ENCODE measurements at regions not wholly inside any gene's neighbourhood (a gene's known extent, or its start where the extent isn't known, plus 50 kb on each side); places are given as distances from the start of the nearest gene placed in this dataset.
"Not testable (repeated sequence)": the region's sequence is repeated elsewhere in the genome, so short reads cannot be mapped to it uniquely, and the experiment has no call there.

DNA sequence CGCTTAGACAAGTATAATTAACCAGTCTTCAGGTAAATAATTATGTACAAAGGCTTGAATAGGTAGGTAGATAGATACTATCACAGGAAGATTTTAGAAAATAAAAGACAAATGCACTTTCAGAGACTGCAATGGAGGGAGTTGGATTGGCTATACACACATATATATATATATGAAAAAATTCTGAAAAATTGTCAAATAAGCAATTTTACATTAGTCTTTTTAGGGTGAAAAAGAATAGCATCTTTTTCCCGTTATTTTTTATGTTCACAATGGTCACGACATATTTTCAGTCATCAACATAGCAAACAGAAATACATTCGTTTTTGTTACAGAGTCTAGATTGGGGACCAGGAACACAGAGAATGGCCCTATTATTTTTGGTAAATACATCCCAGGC lies 385.9 kb upstream of the ACTRT1 start:
- no peaks in the 10 kb centered on the region for H3K36me3 ChIP-seq (ENCODE audit: control insufficient read depth, insufficient read depth, low read length)
- no peak overlapping the region for H3K27ac ChIP-seq (ENCODE audit: low read depth, low read length)
- H3K9ac ChIP-seq (ENCODE audit: low read length), result no peak overlapping the region
- H3K4me1 ChIP-seq (ENCODE audit: control insufficient read depth, insufficient read depth, low read length), result no peaks in the 10 kb centered on the region
- no peaks in the 10 kb centered on the region for H3K9me3 ChIP-seq (ENCODE audit: control insufficient read depth, insufficient read depth, low read depth, low read length)
- H3K27me3 ChIP-seq (ENCODE audit: control insufficient read depth, insufficient read depth, low read length), result no peaks in the 10 kb centered on the region; the same call in 1 of the 2 replicates
- no peak overlapping the region for H3K4me3 ChIP-seq (ENCODE audit: low read depth, low read length)

GRCh38 chrX:128436397-128437103 lies 384.3 kb upstream of the ACTRT1 start:
- Histone ChIP-seq H3K4me3 (ENCODE audit: low read depth, low read length) (no peak overlapping the region), H3K4me1 (ENCODE audit: control insufficient read depth, insufficient read depth, low read length) (no peaks in the 10 kb centered on the region), H3K9me3 (ENCODE audit: control insufficient read depth, insufficient read depth, low read depth, low read length) (no peaks in the 10 kb centered on the region), H3K9ac (ENCODE audit: low read length) (no peak overlapping the region), H3K27me3 (ENCODE audit: control insufficient read depth, insufficient read depth, low read length) (no peaks in the 10 kb centered on the region; the same call in 1 of the 2 replicates), H3K27ac (ENCODE audit: low read depth, low read length) (no peak overlapping the region), H3K36me3 (ENCODE audit: control insufficient read depth, insufficient read depth, low read length) (no peaks in the 10 kb centered on the region)

DNA sequence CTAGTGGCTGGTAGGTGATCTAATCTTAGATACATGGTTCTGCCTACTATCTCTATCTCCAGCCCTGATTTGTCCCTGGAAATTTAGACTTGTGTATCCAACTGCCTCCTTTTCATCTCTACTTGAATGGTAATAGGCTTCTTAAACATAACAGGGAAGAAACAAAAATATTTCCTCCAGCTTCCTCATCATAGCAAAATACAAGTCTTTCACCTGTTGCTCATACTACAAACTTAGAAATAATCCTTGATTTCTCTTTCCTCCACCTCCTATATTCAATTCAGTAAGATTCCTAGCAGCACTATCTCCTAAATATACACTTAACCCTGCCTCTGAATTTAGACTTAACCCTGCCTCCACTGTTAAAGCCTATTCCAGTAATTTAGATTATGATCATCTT lies 373.3 kb upstream of the ACTRT1 start:
- no peaks in the 10 kb centered on the region; the same call in 1 of the 2 replicates for H3K27me3 ChIP-seq (ENCODE audit: control insufficient read depth, insufficient read depth, low read length)

DNA sequence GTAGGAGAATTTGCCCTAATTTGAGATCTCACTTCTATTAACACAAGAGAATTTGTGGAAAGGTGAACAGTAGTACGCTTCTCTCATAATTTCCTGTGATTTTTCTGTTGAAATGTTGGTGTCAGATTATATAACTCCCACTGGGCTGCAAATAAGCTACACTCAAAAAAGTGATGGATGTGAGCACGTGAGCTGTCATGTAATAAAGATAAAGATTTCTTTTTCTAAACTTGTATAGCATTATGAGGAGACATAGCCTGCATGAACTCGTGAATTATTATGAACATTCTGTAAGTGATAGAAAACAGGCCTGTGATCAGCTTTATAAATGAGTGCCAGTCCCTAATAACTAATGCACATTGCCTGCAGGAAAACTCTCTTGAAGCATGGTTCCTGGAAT lies 356.6 kb upstream of the ACTRT1 start:
- Histone ChIP-seq H3K9me3 (ENCODE audit: control insufficient read depth, insufficient read depth, low read depth, low read length) (no peaks in the 10 kb centered on the region), H3K9ac (ENCODE audit: low read length) (no peak overlapping the region), H3K27ac (ENCODE audit: low read depth, low read length) (no peak overlapping the region), H3K36me3 (ENCODE audit: control insufficient read depth, insufficient read depth, low read length) (no peaks in the 10 kb centered on the region), H3K4me3 (ENCODE audit: low read depth, low read length) (no peak overlapping the region), H3K4me1 (ENCODE audit: control insufficient read depth, insufficient read depth, low read length) (no peaks in the 10 kb centered on the region), H3K27me3 (ENCODE audit: control insufficient read depth, insufficient read depth, low read length) (no peaks in the 10 kb centered on the region; the same call in 1 of the 2 replicates)

More for the DNA sequence above, 373.3 kb upstream of the ACTRT1 start:
- Histone ChIP-seq H3K36me3 (ENCODE audit: control insufficient read depth, insufficient read depth, low read length) (no peaks in the 10 kb centered on the region), H3K4me3 (ENCODE audit: low read depth, low read length) (no peak overlapping the region), H3K4me1 (ENCODE audit: control insufficient read depth, insufficient read depth, low read length) (no peaks in the 10 kb centered on the region), H3K27ac (ENCODE audit: low read depth, low read length) (no peak overlapping the region), H3K9ac (ENCODE audit: low read length) (no peak overlapping the region), H3K9me3 (ENCODE audit: control insufficient read depth, insufficient read depth, low read depth, low read length) (no peaks in the 10 kb centered on the region)

DNA sequence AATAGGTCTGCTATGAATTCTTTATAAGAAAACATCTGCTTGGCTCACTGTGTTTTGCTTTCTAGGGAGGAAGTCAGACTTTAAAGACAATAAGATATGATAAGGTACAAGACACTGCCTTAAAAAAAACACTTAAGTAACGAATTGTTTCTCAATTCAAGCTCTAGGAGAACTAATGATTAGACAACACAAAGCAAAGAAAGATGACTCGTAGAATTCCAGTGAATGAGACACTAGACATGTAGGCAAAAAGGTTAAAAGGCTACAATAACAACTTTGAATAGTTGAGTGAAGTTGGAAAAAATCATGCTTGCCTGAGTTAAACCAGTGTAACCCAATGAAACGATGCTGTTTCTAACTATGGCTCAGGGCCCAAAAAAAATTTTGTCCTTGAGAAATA lies 344.4 kb upstream of the ACTRT1 start:
- H3K9ac ChIP-seq (ENCODE audit: low read length), result no peak overlapping the region
- no peaks in the 10 kb centered on the region for H3K36me3 ChIP-seq (ENCODE audit: control insufficient read depth, insufficient read depth, low read length)
- no peaks in the 10 kb centered on the region for H3K4me1 ChIP-seq (ENCODE audit: control insufficient read depth, insufficient read depth, low read length)
- no peaks in the 10 kb centered on the region for H3K9me3 ChIP-seq (ENCODE audit: control insufficient read depth, insufficient read depth, low read depth, low read length)
- H3K4me3 ChIP-seq (ENCODE audit: low read depth, low read length), result no peak overlapping the region
- no peaks in the 10 kb centered on the region; the same call in 1 of the 2 replicates for H3K27me3 ChIP-seq (ENCODE audit: control insufficient read depth, insufficient read depth, low read length)
- H3K27ac ChIP-seq (ENCODE audit: low read depth, low read length), result no peak overlapping the region

DNA sequence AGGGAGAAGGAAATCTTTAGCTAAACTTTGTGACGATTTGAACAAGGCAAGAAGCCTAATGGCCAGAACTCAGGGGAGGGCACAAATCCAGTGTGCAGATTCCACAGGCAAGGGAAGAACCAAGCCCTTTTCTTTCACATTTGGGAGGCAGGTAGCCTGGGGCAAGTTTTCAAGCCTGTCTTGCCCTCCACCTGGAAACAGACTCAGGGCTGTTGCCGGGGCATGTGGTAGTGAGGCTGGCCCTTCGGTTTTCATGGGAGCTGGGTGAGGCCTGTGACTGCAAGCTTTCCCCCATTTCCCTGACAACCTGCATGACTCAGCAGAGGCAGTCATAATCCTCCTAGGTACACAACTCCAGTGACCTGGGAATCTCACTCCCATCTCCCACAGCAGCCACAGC lies 331.6 kb upstream of the ACTRT1 start:
- H3K9ac ChIP-seq (ENCODE audit: low read length); H3K27ac ChIP-seq (ENCODE audit: low read depth, low read length): not testable (repeated sequence)

GRCh38 chrX:128365492-128365891 lies 313.3 kb upstream of the ACTRT1 start:
- Histone ChIP-seq H3K4me1 (ENCODE audit: control insufficient read depth, insufficient read depth, low read length) (no peaks in the 10 kb centered on the region), H3K9me3 (ENCODE audit: control insufficient read depth, insufficient read depth, low read depth, low read length) (no peaks in the 10 kb centered on the region), H3K27me3 (ENCODE audit: control insufficient read depth, insufficient read depth, low read length) (no peaks in the 10 kb centered on the region; the same call in 1 of the 2 replicates), H3K9ac (ENCODE audit: low read length) (no peak overlapping the region), H3K27ac (ENCODE audit: low read depth, low read length) (no peak overlapping the region), H3K36me3 (ENCODE audit: control insufficient read depth, insufficient read depth, low read length) (no peaks in the 10 kb centered on the region), H3K4me3 (ENCODE audit: low read depth, low read length) (no peak overlapping the region)

More for the DNA sequence above, 331.6 kb upstream of the ACTRT1 start:
- H3K9me3 ChIP-seq (ENCODE audit: control insufficient read depth, insufficient read depth, low read depth, low read length); H3K36me3 ChIP-seq (ENCODE audit: control insufficient read depth, insufficient read depth, low read length); H3K4me3 ChIP-seq (ENCODE audit: low read depth, low read length); H3K27me3 ChIP-seq (ENCODE audit: control insufficient read depth, insufficient read depth, low read length); H3K4me1 ChIP-seq (ENCODE audit: control insufficient read depth, insufficient read depth, low read length): not testable (repeated sequence)

GRCh38 chrX:128335671-128336070 lies 283.5 kb upstream of the ACTRT1 start:
- H3K27me3 ChIP-seq (ENCODE audit: control insufficient read depth, insufficient read depth, low read length), result no peaks in the 10 kb centered on the region; the same call in 1 of the 2 replicates
- H3K9me3 ChIP-seq (ENCODE audit: control insufficient read depth, insufficient read depth, low read depth, low read length), result peaks cover 9% of the 10 kb centered on the region; the same call in 1 of the 2 replicates
- no peak overlapping the region for H3K9ac ChIP-seq (ENCODE audit: low read length)
- no peak overlapping the region for H3K4me3 ChIP-seq (ENCODE audit: low read depth, low read length)
- no peaks in the 10 kb centered on the region for H3K36me3 ChIP-seq (ENCODE audit: control insufficient read depth, insufficient read depth, low read length)
- no peaks in the 10 kb centered on the region for H3K4me1 ChIP-seq (ENCODE audit: control insufficient read depth, insufficient read depth, low read length)
- no peak overlapping the region for H3K27ac ChIP-seq (ENCODE audit: low read depth, low read length)

DNA sequence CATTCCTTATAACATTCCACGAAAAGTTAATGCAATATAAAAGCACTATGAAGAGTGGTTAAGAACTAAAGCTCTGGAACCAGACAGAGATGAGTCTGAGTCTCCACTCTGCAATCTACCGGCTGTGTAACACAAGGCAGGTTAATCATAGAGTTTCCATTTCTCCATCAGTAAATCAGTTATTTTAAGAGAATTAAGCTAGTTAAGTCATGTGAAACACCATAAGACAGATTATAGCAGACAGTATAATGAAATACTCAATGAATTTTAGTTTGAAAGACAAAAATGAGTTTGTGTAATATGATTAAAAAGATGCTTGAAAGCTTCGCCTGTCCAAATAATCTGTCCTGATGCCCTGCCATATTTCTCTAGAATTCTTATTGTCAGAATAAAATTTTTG lies 282.6 kb upstream of the ACTRT1 start:
- no peaks in the 10 kb centered on the region; the same call in 1 of the 2 replicates for H3K27me3 ChIP-seq (ENCODE audit: control insufficient read depth, insufficient read depth, low read length)
- H3K4me1 ChIP-seq (ENCODE audit: control insufficient read depth, insufficient read depth, low read length), result no peaks in the 10 kb centered on the region
- no peak overlapping the region for H3K4me3 ChIP-seq (ENCODE audit: low read depth, low read length)
- peaks cover 9% of the 10 kb centered on the region; the same call in 1 of the 2 replicates for H3K9me3 ChIP-seq (ENCODE audit: control insufficient read depth, insufficient read depth, low read depth, low read length)
- no peaks in the 10 kb centered on the region for H3K36me3 ChIP-seq (ENCODE audit: control insufficient read depth, insufficient read depth, low read length)
- no peak overlapping the region for H3K9ac ChIP-seq (ENCODE audit: low read length)
- no peak overlapping the region for H3K27ac ChIP-seq (ENCODE audit: low read depth, low read length)

DNA sequence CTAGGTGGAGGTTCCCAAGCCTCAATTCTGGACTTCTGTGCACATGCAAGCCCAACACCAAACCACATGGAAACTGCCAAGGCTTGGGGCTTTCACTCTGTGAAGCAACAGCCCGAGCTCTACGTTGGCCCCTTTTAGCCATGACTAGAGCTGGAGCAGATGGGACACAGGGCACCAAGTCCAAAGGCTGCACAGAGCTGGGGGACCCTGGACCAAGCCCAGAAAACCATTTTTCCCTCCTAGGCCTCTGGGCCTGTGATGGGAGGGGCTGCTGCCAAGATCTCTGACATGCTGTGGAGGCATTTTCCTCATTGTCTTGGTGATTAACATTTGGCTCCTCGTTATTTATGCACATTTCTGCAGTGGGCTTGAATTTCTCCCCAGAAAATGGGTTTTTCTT lies 258.7 kb upstream of the ACTRT1 start:
- no peaks in the 10 kb centered on the region for H3K4me1 ChIP-seq (ENCODE audit: control insufficient read depth, insufficient read depth, low read length)
- H3K4me3 ChIP-seq (ENCODE audit: low read depth, low read length), result no peak overlapping the region
- H3K9ac ChIP-seq (ENCODE audit: low read length), result no peak overlapping the region

GRCh38 chrX:128309311-128309710 lies 257.1 kb upstream of the ACTRT1 start:
- Histone ChIP-seq H3K4me3 (ENCODE audit: low read depth, low read length) (no peak overlapping the region), H3K27ac (ENCODE audit: low read depth, low read length) (no peak overlapping the region), H3K9ac (ENCODE audit: low read length) (no peak overlapping the region), H3K36me3 (ENCODE audit: control insufficient read depth, insufficient read depth, low read length) (no peaks in the 10 kb centered on the region), H3K4me1 (ENCODE audit: control insufficient read depth, insufficient read depth, low read length) (no peaks in the 10 kb centered on the region), H3K9me3 (ENCODE audit: control insufficient read depth, insufficient read depth, low read depth, low read length) (peaks cover 23% of the 10 kb centered on the region), H3K27me3 (ENCODE audit: control insufficient read depth, insufficient read depth, low read length) (no peaks in the 10 kb centered on the region)

More for the DNA sequence above, 258.7 kb upstream of the ACTRT1 start:
- Histone ChIP-seq H3K36me3 (ENCODE audit: control insufficient read depth, insufficient read depth, low read length) (no peaks in the 10 kb centered on the region), H3K27ac (ENCODE audit: low read depth, low read length) (no peak overlapping the region), H3K9me3 (ENCODE audit: control insufficient read depth, insufficient read depth, low read depth, low read length) (peaks cover 23% of the 10 kb centered on the region), H3K27me3 (ENCODE audit: control insufficient read depth, insufficient read depth, low read length) (no peaks in the 10 kb centered on the region)
